Neural cell (in vitro differentiated cells): ENCODE measurements at regions not wholly inside any gene's neighbourhood (a gene's known extent, or its start where the extent isn't known, plus 50 kb on each side); places are given as distances from the start of the nearest gene placed in this dataset.

ENCODE experiments used
- H2AFZ ChIP-seq: fragments of 200-600, 300-800 bp; sonication (generic), shearing (Covaris generic); 2 replicates; pipeline ENCODE4 v1.6.0; 2014; ENCODE audit warnings: low read depth, mild to moderate bottlenecking, antibody characterized with exemption, low read length, moderate library complexity
- H3F3A ChIP-seq: fragments of 200-600 bp; shearing (Covaris generic); 2 replicates; pipeline ENCODE4 v1.6.1; 2016; ENCODE audit warnings: mild to moderate bottlenecking, moderate library complexity, mixed read lengths, antibody characterized with exemption, low read length; ENCODE audit not compliant: insufficient read depth, poor library complexity, severe bottlenecking
- H3K27ac ChIP-seq: fragments of 200-600, 300-800 bp; sonication (generic), shearing (Covaris generic); 2 replicates; pipeline ENCODE4 v1.5.1; 2014; ENCODE audit warnings: mild to moderate bottlenecking, low read length, moderate library complexity
- H3K27me3 ChIP-seq: fragments of 300-800, 200-600 bp; sonication (generic), shearing (Covaris generic); 2 replicates; pipeline ENCODE4 v1.6.0; 2014; ENCODE audit warnings: mild to moderate bottlenecking, low read depth, low read length, moderate library complexity; ENCODE audit not compliant: insufficient read depth
- H3K36me3 ChIP-seq: fragments of 300-800, 200-600 bp; sonication (generic), shearing (Covaris generic); 2 replicates; pipeline ENCODE4 v1.5.1; 2014; ENCODE audit warnings: mild to moderate bottlenecking, antibody characterized with exemption, low read length, moderate library complexity; ENCODE audit not compliant: insufficient read depth
- H3K4me2 ChIP-seq: fragments of 300-800, 200-600 bp; sonication (generic), shearing (Covaris generic); 2 replicates; pipeline ENCODE4 v1.6.0; 2014; ENCODE audit warnings: mild to moderate bottlenecking, low read length
- H3K4me3 ChIP-seq: fragments of 300-800, 200-600 bp; sonication (generic), shearing (Covaris generic); 2 replicates; pipeline ENCODE4 v1.5.1; 2014; ENCODE audit warnings: mild to moderate bottlenecking, low read length, moderate library complexity
- H3K79me2 ChIP-seq: fragments of 200-600 bp; shearing (Covaris generic); replicated peaks from 2 replicates; pipeline ENCODE4 v1.6.0; 2014; ENCODE audit warnings: mild to moderate bottlenecking, low read length, moderate library complexity; ENCODE audit not compliant: insufficient read depth
- H3K9ac ChIP-seq: fragments of 300-800, 200-600 bp; sonication (generic), shearing (Covaris generic); 2 replicates; pipeline ENCODE4 v1.6.1; 2016; ENCODE audit warnings: mild to moderate bottlenecking, low read length, mixed read lengths
- H3K9me2 ChIP-seq: fragments of 200-600 bp; shearing (Covaris generic); 2 replicates; pipeline ENCODE4 v1.6.1; 2016; ENCODE audit warnings: mild to moderate bottlenecking, low read length, mixed read lengths; ENCODE audit not compliant: insufficient read depth
- H3K9me3 ChIP-seq: fragments of 200-600, 300-800 bp; sonication (generic), shearing (Covaris generic); 2 replicates; pipeline ENCODE4 v1.6.1; 2016; ENCODE audit warnings: mild to moderate bottlenecking, mixed run types, low read length, moderate library complexity, mixed read lengths
- H4K20me1 ChIP-seq: fragments of 200-600 bp; shearing (Covaris generic); 2 replicates; pipeline ENCODE4 v1.6.1; 2016; ENCODE audit warnings: mild to moderate bottlenecking, mixed run types; ENCODE audit not compliant: insufficient read depth
- CTCF ChIP-seq: fragments of 450-650 bp; IDR thresholded peaks from 2 replicates; pipeline ENCODE4 v1.5.1; 2014; ENCODE audit warnings: antibody characterized with exemption, mild to moderate bottlenecking, moderate library complexity; ENCODE audit not compliant: poor library complexity, severe bottlenecking
- EP300 ChIP-seq: fragments of 450-650 bp; conservative IDR thresholded peaks from 2 replicates; pipeline ENCODE4 v1.6.1; 2014; ENCODE audit warnings: antibody characterized with exemption, mild to moderate bottlenecking, moderate library complexity; ENCODE audit not compliant: poor library complexity, severe bottlenecking
- EZH2 ChIP-seq: fragments of 200-600, 300-800 bp; shearing (Covaris generic), sonication (generic); IDR thresholded peaks from 2 replicates; pipeline ENCODE4 v1.6.1; 2014; ENCODE audit warnings: antibody characterized with exemption, low read length, borderline replicate concordance, mild to moderate bottlenecking; ENCODE audit not compliant: insufficient read depth, poor library complexity, severe bottlenecking
- MXI1 ChIP-seq: fragments of 450-650 bp; conservative IDR thresholded peaks from 2 replicates; pipeline ENCODE4 v1.6.1; 2014; ENCODE audit warnings: antibody characterized with exemption, mild to moderate bottlenecking; ENCODE audit not compliant: poor library complexity, severe bottlenecking
- POLR2AphosphoS5 ChIP-seq: IDR thresholded peaks from 2 replicates; pipeline ENCODE4 v1.6.1; 2012
- RAD21 ChIP-seq: fragments of 450-650 bp; conservative IDR thresholded peaks from 2 replicates; pipeline ENCODE4 v1.6.1; 2014; ENCODE audit warnings: antibody characterized with exemption, mild to moderate bottlenecking, moderate library complexity
- REST ChIP-seq: IDR thresholded peaks from 2 replicates; pipeline ENCODE4 v1.6.1; 2012; ENCODE audit warnings: borderline replicate concordance
- SMC3 ChIP-seq: fragments of 450-650 bp; conservative IDR thresholded peaks from 2 replicates; pipeline ENCODE4 v1.6.1; 2014; ENCODE audit warnings: antibody characterized with exemption, mild to moderate bottlenecking, moderate library complexity; ENCODE audit not compliant: poor library complexity
- TAF1 ChIP-seq: IDR thresholded peaks from 2 replicates; pipeline ENCODE4 v1.6.1; 2012; ENCODE audit warnings: low read depth

GRCh38 chr13:22111961-22112360 is 441.1 kb downstream of the FGF9 start:
- no peak overlapping the region for H3K27ac ChIP-seq
- H3F3A ChIP-seq: no peaks in the 10 kb centered on the region
- no peaks in the 10 kb centered on the region for H3K9me3 ChIP-seq
- no peak overlapping the region for H2AFZ ChIP-seq
- H3K79me2 ChIP-seq: no peaks in the 10 kb centered on the region
- no peaks in the 10 kb centered on the region for H3K27me3 ChIP-seq
- H3K4me2 ChIP-seq: no peak overlapping the region
- H3K4me3 ChIP-seq: no peak overlapping the region
- no peaks in the 10 kb centered on the region for H3K36me3 ChIP-seq
- H4K20me1 ChIP-seq: no peaks in the 10 kb centered on the region
- TF ChIP-seq TAF1 (no peak), EP300 (no peak), SMC3 (no peak), RAD21 (no peak), MXI1 (no peak), POLR2AphosphoS5 (no peak), EZH2 (no peak), CTCF (no peak)
- no peak overlapping the region for H3K9ac ChIP-seq
- no peaks in the 10 kb centered on the region for H3K9me2 ChIP-seq

GRCh38 chr13:22112956-22113745 is 442.3 kb downstream of the FGF9 start:
- Histone ChIP-seq H3K27ac (no peak overlapping the region), H3K79me2 (no peaks in the 10 kb centered on the region), H4K20me1 (no peaks in the 10 kb centered on the region), H3K27me3 (no peaks in the 10 kb centered on the region), H3K4me2 (no peak overlapping the region), H2AFZ (no peak overlapping the region), H3F3A (no peaks in the 10 kb centered on the region), H3K9ac (no peak overlapping the region), H3K9me3 (no peaks in the 10 kb centered on the region), H3K9me2 (no peaks in the 10 kb centered on the region), H3K36me3 (no peaks in the 10 kb centered on the region), H3K4me3 (no peak overlapping the region)
- no peak for TF ChIP-seq RAD21

GRCh38 chr13:22114630-22115311 is 443.9 kb downstream of the FGF9 start:
- Histone ChIP-seq H2AFZ (no peak overlapping the region), H3F3A (no peaks in the 10 kb centered on the region), H3K9ac (no peak overlapping the region), H3K4me3 (no peak overlapping the region), H4K20me1 (no peaks in the 10 kb centered on the region), H3K9me3 (no peaks in the 10 kb centered on the region), H3K4me2 (no peak overlapping the region), H3K79me2 (no peaks in the 10 kb centered on the region), H3K9me2 (no peaks in the 10 kb centered on the region), H3K36me3 (no peaks in the 10 kb centered on the region), H3K27me3 (no peaks in the 10 kb centered on the region), H3K27ac (no peak overlapping the region)
- TF ChIP-seq EP300: no peak
- no peak for TF ChIP-seq SMC3
- no peak for TF ChIP-seq POLR2AphosphoS5
- TF ChIP-seq EZH2: no peak
- no peak for TF ChIP-seq REST
- TF ChIP-seq RAD21: no peak
